ENCODE measurements at regions not wholly inside any gene's neighbourhood (a gene's known extent, or its start where the extent isn't known, plus 50 kb on each side); places are given as distances from the start of the nearest gene placed in this dataset.

DNA sequence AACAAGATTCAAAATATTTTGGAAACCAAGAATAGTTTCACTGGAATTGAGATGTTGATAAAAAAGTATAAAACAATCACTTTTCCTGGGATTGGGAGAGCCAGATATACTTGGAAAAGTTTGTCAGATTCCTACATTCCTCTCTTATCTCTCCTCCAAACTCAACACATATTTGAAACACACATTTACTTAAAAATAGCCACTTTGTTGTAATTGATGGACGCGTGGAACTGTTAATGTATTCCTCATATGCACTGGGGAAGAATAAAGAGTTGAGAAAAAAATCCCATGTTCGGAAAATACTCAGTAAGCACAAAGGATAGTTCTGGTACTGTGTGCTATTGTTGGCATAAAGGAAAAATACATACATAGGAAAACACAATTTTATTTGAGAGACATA lies 195.6 kb upstream of the FLRT2 start:
- TF ChIP-seq, protein P1, sequence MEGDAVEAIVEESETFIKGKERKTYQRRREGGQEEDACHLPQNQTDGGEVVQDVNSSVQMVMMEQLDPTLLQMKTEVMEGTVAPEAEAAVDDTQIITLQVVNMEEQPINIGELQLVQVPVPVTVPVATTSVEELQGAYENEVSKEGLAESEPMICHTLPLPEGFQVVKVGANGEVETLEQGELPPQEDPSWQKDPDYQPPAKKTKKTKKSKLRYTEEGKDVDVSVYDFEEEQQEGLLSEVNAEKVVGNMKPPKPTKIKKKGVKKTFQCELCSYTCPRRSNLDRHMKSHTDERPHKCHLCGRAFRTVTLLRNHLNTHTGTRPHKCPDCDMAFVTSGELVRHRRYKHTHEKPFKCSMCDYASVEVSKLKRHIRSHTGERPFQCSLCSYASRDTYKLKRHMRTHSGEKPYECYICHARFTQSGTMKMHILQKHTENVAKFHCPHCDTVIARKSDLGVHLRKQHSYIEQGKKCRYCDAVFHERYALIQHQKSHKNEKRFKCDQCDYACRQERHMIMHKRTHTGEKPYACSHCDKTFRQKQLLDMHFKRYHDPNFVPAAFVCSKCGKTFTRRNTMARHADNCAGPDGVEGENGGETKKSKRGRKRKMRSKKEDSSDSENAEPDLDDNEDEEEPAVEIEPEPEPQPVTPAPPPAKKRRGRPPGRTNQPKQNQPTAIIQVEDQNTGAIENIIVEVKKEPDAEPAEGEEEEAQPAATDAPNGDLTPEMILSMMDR (IDR thresholded peaks at IDR 0.05; ENCODE audit: insufficient read depth, low read depth, low read length, missing control alignments), result no peak
- no peak overlapping the region for H3K4me3 ChIP-seq (ENCODE audit: low read depth, low read length)
- no peak for DNase-seq (ENCODE audit: low read depth)

DNA sequence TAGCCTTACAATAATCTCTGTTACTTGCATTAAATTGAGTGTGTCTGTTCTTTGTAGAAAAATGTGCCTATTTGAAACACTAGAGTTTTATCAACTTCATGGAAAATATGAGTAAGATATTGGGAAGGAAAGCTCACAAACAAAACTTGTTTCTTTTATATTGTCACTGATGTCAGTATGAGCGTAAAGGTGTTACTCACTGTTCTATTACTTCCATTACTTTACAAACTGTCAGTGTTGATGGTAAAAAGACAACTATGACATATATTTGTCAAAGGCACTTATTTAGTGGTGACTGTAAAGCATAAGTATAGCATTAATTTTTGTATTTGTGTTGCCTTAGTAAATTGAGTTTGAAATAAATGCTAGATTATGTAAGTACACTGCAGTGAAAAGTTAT lies 193.7 kb upstream of the FLRT2 start:
- no peak for DNase-seq (ENCODE audit: low read depth)
- TF ChIP-seq, protein P1 (IDR thresholded peaks at IDR 0.05; ENCODE audit: insufficient read depth, low read depth, low read length, missing control alignments), result no peak
- H3K4me3 ChIP-seq (ENCODE audit: low read depth, low read length), result no peak overlapping the region

DNA sequence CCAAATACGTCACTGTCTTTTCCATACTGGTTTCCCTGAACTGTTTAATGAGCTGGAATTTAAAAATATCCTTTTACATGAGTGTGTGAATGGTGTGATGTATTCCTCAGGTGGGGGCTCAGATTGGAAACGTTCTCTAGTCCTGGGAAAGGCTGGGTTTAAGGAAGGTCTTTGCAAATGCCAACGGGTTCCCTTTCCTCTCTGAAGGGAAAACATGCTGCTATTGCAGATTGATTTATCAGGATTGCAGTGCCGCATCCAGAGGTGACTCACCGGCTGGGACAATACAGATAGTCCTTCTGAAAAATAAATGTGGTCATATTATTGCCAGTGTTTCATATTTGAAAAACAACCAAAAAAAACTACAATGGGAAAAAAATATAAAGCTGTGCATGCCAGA lies 193.1 kb upstream of the FLRT2 start:
- DNase-seq (ENCODE audit: low read depth), result no peak
- TF ChIP-seq, protein P1 (IDR thresholded peaks at IDR 0.05; ENCODE audit: insufficient read depth, low read depth, low read length, missing control alignments), result no peak
- no peak overlapping the region for H3K4me3 ChIP-seq (ENCODE audit: low read depth, low read length)

DNA sequence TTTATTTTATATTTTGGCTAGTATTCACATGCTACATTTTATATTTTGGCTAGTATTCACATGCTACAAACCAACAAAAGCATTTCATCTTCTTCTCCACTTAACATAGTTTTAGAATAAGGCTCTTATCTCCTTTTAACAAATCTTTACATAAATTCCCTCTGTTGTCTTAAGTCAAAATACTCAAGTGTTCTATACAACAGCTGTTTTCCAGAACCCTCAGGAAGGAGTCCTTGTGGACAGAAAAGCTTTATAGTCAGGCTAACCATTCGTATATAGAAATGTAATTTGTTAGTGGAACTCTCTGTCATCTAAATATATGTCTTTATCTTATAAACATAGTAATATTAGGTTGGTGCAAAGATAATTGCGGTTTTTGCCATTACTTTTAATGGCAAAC lies 191.0 kb upstream of the FLRT2 start:
- TF ChIP-seq, protein P1 (IDR thresholded peaks at IDR 0.05; ENCODE audit: insufficient read depth, low read depth, low read length, missing control alignments), result no peak
- DNase-seq (ENCODE audit: low read depth), result no peak
- no peak overlapping the region for H3K4me3 ChIP-seq (ENCODE audit: low read depth, low read length)

DNA sequence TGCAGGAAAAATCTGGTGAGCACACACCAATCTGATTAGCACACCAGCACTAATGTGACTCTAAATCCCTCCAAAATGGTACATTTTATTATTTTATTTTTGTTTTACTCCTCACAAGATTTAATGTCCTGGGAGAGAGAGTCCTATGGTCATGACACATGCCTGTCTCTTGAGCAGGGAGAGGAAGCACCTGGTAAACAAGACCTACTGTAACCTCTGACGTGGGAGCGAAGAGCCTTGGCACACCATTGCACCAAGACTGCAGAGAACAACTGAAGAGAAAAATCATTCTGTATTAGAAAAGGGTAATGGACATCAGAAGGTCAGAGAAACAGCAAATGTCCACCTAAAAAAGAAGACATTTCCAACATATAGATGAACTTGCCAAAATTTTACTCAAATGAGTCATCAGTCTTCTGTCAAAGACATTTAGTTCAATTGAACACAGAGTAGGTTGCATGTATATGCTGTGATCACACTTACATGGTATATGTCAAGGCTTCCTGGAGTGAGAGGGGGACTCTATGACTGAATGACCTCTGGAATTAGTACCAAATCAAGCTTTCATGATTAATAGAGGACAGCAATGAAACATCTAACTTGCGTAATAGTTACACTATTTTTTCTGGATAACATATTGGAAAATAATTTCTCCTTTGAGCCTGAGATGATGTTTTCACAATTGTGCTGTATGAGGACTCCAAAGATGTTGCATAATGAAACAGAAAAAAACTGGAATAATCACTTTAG lies 186.9 kb upstream of the FLRT2 start:
- no peak for DNase-seq (ENCODE audit: low read depth)
- H3K4me3 ChIP-seq (ENCODE audit: low read depth, low read length), result no peak overlapping the region
- TF ChIP-seq, protein P1 (IDR thresholded peaks at IDR 0.05; ENCODE audit: insufficient read depth, low read depth, low read length, missing control alignments), result no peak

DNA sequence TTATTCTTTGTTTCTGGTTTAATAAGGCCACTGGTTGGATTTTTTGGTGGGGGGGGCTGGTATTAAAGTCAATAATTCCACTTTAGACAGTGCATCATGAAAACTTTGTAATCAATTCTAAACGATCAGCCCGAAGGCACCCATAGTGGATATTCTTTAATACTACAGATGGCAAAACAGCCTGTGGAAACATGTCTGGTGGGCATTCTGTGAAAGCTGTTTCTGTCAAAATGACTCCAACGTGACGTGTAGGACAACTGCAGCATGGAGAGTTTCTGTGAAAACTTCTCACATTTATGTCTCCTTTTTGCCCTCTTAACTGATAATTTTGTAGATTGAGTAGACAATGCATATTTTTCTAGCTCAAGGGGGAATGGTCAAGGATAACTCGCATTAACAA lies 185.8 kb upstream of the FLRT2 start:
- H3K4me3 ChIP-seq (ENCODE audit: low read depth, low read length), result no peak overlapping the region
- TF ChIP-seq, protein P1 (IDR thresholded peaks at IDR 0.05; ENCODE audit: insufficient read depth, low read depth, low read length, missing control alignments), result no peak
- DNase-seq (ENCODE audit: low read depth), result no peak

Measured in GM12865 (cell line).